GM12872 (cell line): ENCODE measurements at regions not wholly inside any gene's neighbourhood (a gene's known extent, or its start where the extent isn't known, plus 50 kb on each side); places are given as distances from the start of the nearest gene placed in this dataset.

Experiments used
- TF ChIP-seq, protein P1 (sequence below): IDR thresholded peaks from 3 replicates; pipeline ENCODE4 v1.5.1; 2011; ENCODE audit warnings: low read depth, mild to moderate bottlenecking, low read length, moderate library complexity; ENCODE audit not compliant: insufficient read depth

DNA sequence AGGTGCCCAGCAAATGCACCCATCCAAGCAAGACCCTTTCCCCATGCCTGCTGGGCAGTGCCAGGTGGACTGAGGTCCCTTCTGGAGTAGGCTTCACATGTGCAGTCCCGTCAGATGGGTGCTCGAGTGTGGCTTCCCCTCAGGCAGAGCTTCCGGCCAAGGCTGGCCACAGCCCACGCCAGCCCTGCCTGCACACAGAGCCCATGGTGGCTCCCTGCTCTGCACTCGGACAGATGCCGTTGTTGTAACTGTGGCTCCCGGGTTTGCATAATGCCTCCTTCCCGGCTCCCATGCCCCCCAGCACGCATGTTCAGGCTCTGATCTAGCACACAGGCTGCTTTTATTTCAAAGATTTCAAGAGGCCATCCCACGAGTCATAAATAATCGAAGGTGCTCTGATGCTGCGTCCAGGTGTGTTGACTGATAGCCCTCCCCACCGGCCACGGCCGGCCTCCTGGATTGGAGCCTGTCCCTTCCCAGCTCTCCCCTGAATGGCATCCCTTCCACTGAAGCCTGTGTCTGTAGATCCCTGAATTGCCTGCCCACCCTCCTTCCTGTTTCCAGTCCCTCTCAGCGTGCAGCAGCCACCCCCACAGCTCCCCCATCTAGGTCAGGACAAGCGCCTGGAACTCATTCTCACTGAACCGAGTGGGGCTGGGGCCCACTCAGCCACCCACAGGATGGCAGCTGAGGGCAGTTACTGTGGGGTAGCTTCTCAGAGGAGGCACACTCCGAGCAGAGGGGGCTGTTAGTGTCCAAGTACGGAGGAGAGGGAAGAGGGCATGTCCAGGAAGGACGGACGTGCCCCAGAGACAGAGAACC lies 100.0 kb upstream of the LINGO1 start:
- TF ChIP-seq, protein P1, sequence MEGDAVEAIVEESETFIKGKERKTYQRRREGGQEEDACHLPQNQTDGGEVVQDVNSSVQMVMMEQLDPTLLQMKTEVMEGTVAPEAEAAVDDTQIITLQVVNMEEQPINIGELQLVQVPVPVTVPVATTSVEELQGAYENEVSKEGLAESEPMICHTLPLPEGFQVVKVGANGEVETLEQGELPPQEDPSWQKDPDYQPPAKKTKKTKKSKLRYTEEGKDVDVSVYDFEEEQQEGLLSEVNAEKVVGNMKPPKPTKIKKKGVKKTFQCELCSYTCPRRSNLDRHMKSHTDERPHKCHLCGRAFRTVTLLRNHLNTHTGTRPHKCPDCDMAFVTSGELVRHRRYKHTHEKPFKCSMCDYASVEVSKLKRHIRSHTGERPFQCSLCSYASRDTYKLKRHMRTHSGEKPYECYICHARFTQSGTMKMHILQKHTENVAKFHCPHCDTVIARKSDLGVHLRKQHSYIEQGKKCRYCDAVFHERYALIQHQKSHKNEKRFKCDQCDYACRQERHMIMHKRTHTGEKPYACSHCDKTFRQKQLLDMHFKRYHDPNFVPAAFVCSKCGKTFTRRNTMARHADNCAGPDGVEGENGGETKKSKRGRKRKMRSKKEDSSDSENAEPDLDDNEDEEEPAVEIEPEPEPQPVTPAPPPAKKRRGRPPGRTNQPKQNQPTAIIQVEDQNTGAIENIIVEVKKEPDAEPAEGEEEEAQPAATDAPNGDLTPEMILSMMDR: no peak

DNA sequence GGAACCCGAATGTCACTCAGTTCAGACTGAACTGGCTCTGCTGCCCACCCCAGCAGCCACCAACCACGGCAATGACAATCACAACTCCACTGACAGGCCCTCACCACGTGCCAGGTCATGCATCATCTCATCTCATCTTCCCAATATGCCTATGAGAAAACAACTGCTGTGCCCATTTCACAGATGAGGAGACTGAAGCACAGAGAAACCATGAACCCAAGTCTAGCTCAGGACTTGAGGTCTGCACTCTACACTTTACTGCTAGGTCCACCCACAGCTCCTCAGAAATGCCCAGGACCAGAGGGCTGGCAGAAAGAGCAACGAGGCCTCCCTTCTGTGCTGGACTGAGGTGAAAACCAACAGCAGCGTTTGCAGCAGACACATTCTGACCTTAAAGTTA lies 99.2 kb upstream of the LINGO1 start:
- TF ChIP-seq, protein P1: no peak

DNA sequence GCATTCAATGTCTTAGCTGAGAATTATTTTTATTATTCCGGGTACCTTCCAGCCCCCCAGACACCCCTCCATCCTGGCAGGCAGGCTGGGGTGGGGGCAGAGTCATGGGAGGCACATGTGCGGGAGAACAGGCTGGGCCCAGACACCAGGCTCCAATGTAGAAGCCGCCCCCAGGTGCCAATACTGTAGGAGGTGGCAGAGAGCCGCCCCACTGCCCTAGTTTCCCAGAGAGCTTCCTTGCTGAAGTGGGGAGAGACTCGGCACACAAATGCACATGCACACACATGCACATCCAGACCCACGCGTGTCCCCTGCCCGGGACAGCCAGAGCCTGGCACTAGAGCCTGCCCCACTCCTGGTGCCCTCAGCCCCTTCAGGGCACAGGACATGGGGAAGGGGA lies 98.4 kb upstream of the LINGO1 start:
- TF ChIP-seq, protein P1: no peak

DNA sequence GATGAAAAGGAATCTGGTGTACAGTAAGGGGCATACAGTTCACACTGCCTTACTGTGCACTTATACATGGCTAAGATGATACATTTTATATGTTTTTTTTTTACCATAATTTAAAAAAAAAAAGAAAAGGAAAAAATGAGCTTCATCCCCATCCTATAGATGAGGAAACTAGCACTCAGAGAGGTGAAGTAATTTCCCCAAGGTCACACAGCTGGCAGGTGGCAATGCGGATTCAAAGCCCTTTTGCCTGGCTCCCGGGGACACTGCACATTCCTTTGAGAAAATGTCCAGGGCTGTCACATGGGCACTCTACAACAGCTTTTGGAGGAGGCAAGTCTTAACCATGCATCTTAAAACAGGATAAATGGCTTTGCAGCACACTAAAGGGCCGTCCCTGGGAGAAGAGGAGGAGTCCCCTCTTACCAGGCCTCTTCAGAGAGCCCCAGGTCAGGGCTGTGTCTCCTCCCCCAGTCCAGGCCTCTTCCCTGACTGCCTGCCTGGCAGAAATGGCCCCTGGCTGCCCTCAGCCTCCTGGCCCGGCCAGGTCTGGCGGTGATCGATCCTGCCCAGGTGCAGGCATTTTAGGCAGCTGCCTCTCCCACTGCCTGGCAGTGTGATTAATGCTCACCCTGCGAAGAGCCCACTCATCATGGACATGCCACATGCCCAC lies 95.1 kb upstream of the LINGO1 start:
- TF ChIP-seq, protein P1: no peak

DNA sequence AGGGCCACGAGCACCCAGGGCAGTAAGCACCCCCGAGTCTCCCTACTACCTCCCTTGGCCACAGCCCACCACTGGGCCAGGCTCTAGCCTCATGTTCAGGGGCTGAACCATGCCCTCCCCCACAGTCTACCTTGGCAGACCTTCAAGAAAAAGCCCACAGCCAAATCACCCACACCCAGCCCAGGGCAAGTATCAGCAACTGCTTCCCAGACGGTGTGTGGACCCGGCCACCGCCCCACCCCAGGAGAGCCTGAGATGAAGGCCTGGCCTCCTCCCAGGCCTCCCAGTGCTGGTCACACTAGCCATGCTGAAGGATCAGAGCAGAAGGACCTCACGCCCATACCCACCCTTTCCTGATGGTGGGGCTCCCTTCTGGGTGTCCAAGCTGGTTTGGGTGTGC lies 92.0 kb upstream of the LINGO1 start:
- TF ChIP-seq, protein P1: no peak

GRCh38 chr15:77723756-77724155 lies 91.0 kb upstream of the LINGO1 start:
- TF ChIP-seq, protein P1: no peak

DNA sequence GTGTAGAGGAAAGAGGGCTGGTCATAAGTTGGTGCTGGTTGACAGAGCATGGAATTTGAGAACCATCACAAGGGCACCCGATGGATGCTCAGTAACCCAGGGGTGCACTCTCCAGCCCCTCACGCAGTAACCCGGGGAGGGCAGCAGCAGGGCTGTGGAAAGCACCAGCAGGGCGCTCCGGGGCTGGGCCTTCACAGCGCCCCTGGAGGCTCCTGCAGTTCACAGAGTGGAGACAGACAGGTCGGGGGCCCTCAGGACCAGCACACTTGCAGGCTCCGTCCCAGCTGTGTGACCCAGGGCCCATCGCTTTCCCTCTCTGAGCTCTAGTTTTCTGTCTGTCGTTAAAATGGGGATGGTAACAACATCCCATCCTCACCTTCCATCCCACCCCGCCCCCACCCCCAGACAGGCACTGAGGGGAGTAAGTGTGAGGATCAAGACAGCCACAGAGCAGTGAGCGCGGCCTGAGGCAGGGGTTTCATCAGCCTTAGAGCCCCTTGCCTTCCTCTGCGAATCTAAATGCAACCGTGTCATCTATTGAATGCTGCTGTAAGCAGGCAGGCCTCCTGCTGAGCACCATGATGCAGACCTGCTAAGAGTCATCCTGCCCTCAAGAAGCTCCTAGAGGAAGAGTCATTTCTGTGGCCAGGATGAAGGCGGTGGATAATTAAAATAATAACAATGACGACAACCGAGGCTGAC lies 90.2 kb upstream of the LINGO1 start:
- TF ChIP-seq, protein P1: no peak
